Pancreas (tissue), 10 donors: ENCODE measurements at regions not wholly inside any gene's neighbourhood (a gene's known extent, or its start where the extent isn't known, plus 50 kb on each side); places are given as distances from the start of the nearest gene placed in this dataset.

Experiments used
- ATAC-seq, 4 donors: fragments of 200-7000 bp; cut with Tn5 transposase; one replicate each; pipeline versions ENCODE4 v1.8.0 to v1.9.1; 2020; ENCODE audit warnings: mild to moderate bottlenecking in 4 of 4, moderate library complexity in 4 of 4
- DNase-seq, 6 donors: peaks; one replicate each; pipeline ENCODE4 v3.0.0-alpha.2; 2020
- FAIRE-seq: peaks from 2 replicates; lab custom pipeline; 2012; peaks lifted over from hg19 to GRCh38; lab: Jason Lieb, UNC
- H3K27ac ChIP-seq, 4 donors: fragments of 200-600 bp; sonication (generic); 1 replicate in 3 of 4; 2 replicates in 1 of 4; pipeline versions ENCODE4 v1.5.0 to v1.8.0; 2020
- H3K27me3 ChIP-seq, 4 donors: fragments of 200-600 bp; one replicate each; pipeline ENCODE4 v1.8.0; 2021
- H3K36me3 ChIP-seq, 3 donors: fragments of 200-600 bp; sonication (generic) in 1 of 3; one replicate each; pipeline versions ENCODE4 v1.5.0 to v1.8.0; 2020 to 2021
- H3K4me1 ChIP-seq, 3 donors: fragments of 200-600 bp; one replicate each; pipeline ENCODE4 v1.8.0; 2021
- H3K4me3 ChIP-seq, 4 donors: fragments of 200-600 bp; sonication (generic) in 2 of 4; one replicate each; pipeline versions ENCODE4 v1.5.0 to v1.8.0; 2020 to 2021
- H3K9me3 ChIP-seq, 4 donors: fragments of 200-600 bp; one replicate each; pipeline ENCODE4 v1.8.0; 2021
- WGBS, 2 donors: extraction: QIAGEN DNeasy Blood & Tissue Kit; methylation state at CpG; one replicate each; pipeline ENCODE4 v1.1.7; 2013; 5-methylcytosine and 5-hydroxymethylcytosine counted together
- intact Hi-C, 3 donors: fragments of 100-400 bp; cut with DNase I; formaldehyde crosslinking; loops; one replicate each; pipeline versions ENCODE4 v1.11.1 to v1.14.2; 2022
- TF ChIP-seq, protein P1 (sequence below), 4 donors: fragments of 200-600 bp; sonication (generic) in 3 of 4; IDR thresholded peaks; one replicate each; pipeline versions ENCODE4 v1.5.0 to v1.8.0; 2021; ENCODE audit warnings: antibody characterized with exemption in 4 of 4
- donor health status: healthy with polysubstance abuse.
- donor health status: DM: no; HTN: no; CAD: no; lungs with moderate emphysema.
- donor health status: DM: no; HTN: no; CAD: no.
- donor health status: control.
- donor health status: control.
- donor health status: Bipolar disorder and iron deficiency.
- donor health status: DM: yes; HTN: yes; CAD: no.
- donor health status: DM: no; HTN: no; CAD: no.
- donor health status: DM: no; HTN: no; CAD: no.
- donor health status: DM: yes; HTN: yes; CAD: no.

DNA sequence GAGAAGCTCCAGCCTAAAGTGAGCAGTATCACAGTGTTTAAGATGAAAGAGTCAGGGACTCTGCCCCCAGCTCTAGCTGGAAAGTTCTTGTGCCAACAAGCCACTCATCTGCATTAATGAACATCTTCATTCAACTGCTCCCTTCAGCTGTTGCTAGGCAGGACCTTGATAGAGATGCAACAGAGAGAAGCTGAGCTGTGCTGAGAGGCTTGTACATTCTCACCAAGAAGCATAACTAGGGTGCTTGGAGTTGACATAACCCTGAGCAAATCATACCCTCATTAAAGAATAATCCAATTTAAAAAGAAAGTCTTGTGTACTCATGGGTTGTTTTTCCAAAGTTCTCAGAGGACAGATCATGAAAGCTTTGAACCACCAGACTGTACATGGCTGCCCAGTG, 63.2 kb downstream of the ATXN3L start:
- Histone ChIP-seq H3K4me3 (no peak overlapping the region), H3K27ac (no peak overlapping the region), H3K4me1 (no peaks in the 10 kb centered on the region), H3K9me3 (no peaks in the 10 kb centered on the region), H3K36me3 (no peaks in the 10 kb centered on the region), H3K27me3 (no peaks in the 10 kb centered on the region)
- TF ChIP-seq, protein P1, sequence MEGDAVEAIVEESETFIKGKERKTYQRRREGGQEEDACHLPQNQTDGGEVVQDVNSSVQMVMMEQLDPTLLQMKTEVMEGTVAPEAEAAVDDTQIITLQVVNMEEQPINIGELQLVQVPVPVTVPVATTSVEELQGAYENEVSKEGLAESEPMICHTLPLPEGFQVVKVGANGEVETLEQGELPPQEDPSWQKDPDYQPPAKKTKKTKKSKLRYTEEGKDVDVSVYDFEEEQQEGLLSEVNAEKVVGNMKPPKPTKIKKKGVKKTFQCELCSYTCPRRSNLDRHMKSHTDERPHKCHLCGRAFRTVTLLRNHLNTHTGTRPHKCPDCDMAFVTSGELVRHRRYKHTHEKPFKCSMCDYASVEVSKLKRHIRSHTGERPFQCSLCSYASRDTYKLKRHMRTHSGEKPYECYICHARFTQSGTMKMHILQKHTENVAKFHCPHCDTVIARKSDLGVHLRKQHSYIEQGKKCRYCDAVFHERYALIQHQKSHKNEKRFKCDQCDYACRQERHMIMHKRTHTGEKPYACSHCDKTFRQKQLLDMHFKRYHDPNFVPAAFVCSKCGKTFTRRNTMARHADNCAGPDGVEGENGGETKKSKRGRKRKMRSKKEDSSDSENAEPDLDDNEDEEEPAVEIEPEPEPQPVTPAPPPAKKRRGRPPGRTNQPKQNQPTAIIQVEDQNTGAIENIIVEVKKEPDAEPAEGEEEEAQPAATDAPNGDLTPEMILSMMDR (IDR thresholded peaks at IDR 0.05): no peak
- no peak for ATAC-seq
- intact Hi-C loops: no loop called here
- FAIRE-seq: no peak
- DNase-seq: no peak

DNA sequence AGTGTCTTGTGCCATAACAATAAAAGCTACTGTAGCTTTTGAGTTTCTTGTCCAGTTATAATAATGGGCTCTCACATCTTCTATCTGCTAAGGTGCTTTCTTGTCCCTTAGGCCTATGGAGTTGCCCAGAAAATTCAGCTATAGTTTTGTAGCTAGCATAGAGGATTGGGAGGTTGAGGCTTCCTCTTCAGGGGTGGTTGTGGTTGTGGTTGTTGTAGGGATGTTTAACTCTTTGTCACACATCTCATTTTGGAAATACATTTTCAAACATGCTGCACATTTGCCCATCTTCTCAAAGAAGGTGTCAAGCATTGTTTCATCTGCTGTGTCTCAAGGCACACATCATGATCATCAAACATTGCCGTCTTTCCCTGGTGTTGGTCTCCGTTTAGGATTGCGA, 65.0 kb downstream of the ATXN3L start:
- H3K4me3 ChIP-seq: no peak overlapping the region
- H3K4me1 ChIP-seq: no peaks in the 10 kb centered on the region
- DNase-seq (no peak), ATAC-seq (no peak), FAIRE-seq (no peak)
- 89 to 95% methylated on average over 3 of the region's 3 CpGs for WGBS, 2 donors
- no peaks in the 10 kb centered on the region for H3K36me3 ChIP-seq
- no peak overlapping the region for H3K27ac ChIP-seq
- TF ChIP-seq, protein P1 (IDR thresholded peaks at IDR 0.05): no peak
- no peaks in the 10 kb centered on the region for H3K27me3 ChIP-seq
- H3K9me3 ChIP-seq: no peaks in the 10 kb centered on the region
- intact Hi-C loops: no loop called here

DNA sequence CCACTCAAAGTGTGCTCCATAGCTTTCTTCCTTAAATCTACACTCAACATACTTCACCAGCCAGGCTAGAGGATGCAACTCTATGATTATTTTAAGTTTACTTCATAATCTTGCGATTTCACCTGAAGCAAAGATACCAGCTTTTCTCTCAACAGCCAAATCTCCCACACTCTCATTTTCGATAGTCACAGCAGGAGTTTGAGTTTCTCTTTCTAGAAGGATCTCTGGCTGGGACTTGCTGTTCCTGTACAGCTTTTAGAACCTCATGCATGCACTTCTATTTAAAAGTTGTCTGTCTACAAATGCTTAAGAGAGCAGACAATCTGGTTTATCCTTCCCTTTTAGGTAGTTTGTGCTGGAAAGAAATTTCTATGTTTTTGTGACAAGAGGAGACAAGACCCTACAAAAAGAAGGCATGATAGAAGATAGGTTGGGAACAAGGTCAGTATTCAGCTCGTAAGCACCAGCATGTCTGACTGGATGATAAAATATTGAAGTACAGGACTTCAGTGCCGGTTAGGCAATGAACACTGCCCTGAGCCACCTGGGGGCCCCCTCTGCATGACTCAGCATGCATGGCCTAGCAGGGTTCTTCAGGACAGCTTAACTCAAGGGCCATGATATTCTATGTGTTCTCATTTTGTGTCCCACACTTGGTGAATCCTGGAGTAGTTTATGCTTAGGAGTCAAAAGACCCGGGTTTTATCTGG, 65.6 kb downstream of the ATXN3L start:
- Histone ChIP-seq H3K27ac (no peak overlapping the region), H3K27me3 (no peaks in the 10 kb centered on the region), H3K9me3 (no peaks in the 10 kb centered on the region), H3K4me1 (no peaks in the 10 kb centered on the region), H3K36me3 (no peaks in the 10 kb centered on the region), H3K4me3 (no peak overlapping the region)
- 34 to 44% methylated on average over 5 of the region's 5 CpGs for WGBS, 2 donors
- ATAC-seq: peak; percentile 78 to 87 (median 82)
- TF ChIP-seq, protein P1 (IDR thresholded peaks at IDR 0.05): no peak
- intact Hi-C loops: no loop called here
- FAIRE-seq: no peak
- DNase-seq: peak in 4 of 6 donors; percentile 7 to 34 (median 26)

DNA sequence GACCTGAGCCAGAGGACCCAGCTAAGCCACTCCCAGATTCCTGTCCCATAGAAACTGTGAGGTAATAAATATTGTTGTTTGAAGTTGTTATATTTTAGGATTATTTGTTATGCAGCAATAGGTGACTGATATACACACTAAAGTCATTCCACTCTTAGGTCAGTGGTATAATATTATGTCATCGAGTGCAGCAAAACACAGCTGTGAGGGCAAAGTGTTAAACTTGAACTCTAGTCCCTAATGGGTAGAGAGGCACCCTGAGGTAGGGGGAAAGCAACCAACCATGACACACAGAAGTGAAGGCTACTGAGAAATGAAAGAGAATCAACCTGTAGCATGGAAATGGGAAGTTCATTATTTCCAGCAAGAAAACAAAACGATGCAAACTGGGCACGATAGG, 66.6 kb downstream of the ATXN3L start:
- no peak for FAIRE-seq
- Histone ChIP-seq H3K27ac (no peak overlapping the region), H3K9me3 (no peaks in the 10 kb centered on the region), H3K4me1 (no peaks in the 10 kb centered on the region), H3K36me3 (no peaks in the 10 kb centered on the region), H3K27me3 (no peaks in the 10 kb centered on the region), H3K4me3 (no peak overlapping the region)
- DNase-seq: no peak
- TF ChIP-seq, protein P1 (IDR thresholded peaks at IDR 0.05): no peak
- no peak for ATAC-seq
- intact Hi-C loops: no loop called here
- 69 to 98% methylated on average over 3 of the region's 3 CpGs for WGBS, 2 donors

DNA sequence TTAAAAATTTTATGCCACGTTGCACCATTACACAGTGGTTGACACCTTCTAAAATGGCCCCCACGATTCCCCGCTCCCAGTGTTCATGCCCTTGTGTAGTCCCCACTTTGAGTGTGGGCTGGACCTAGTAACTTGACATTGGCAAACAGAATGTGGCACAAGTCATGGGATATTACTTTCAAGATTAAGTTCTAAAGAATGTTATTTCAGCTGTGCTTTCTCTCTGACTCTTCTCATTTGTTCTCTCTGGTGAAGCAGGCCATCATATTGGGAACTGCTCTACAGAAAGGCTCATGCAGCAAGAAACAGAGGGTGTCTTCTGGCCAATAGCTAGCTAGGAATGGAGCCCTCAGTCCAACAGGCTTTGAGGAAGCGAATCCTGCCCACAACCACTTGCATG, 67.1 kb downstream of the ATXN3L start:
- Histone ChIP-seq H3K27me3 (no peaks in the 10 kb centered on the region), H3K9me3 (no peaks in the 10 kb centered on the region), H3K4me3 (no peak overlapping the region), H3K36me3 (no peaks in the 10 kb centered on the region), H3K4me1 (no peaks in the 10 kb centered on the region), H3K27ac (no peak overlapping the region)
- no peak for FAIRE-seq
- intact Hi-C loops: no loop called here
- no peak for DNase-seq
- ATAC-seq: no peak
- TF ChIP-seq, protein P1 (IDR thresholded peaks at IDR 0.05): no peak
- WGBS, 2 donors: 72 to 81% methylated on average over 4 of the region's 4 CpGs
